ENCODE measurements at regions not wholly inside any gene's neighbourhood (a gene's known extent, or its start where the extent isn't known, plus 50 kb on each side); places are given as distances from the start of the nearest gene placed in this dataset.
"Not testable (repeated sequence)": the region's sequence is repeated elsewhere in the genome, so short reads cannot be mapped to it uniquely, and the experiment has no call there.

- Mint-ChIP-seq H3K4me1 (ENCODE audit: low read depth) (no peaks in the 10 kb centered on the region), H3K27me3 (ENCODE audit: low read depth) (no peaks in the 10 kb centered on the region), H3K27ac (no peak overlapping the region), H3K4me3 (no peak overlapping the region), H3K36me3 (ENCODE audit: insufficient read depth in 2 of 2) (no peaks in the 10 kb centered on the region), H3K9me3 (peaks cover 3 to 4% of the 10 kb centered on the region in 2 donors)
- ATAC-seq (replicated peaks in 1 of 2), result no peak
- DNase-seq, result no peak
Measured at GRCh38 chr3:159390656-159391212, 588.9 kb downstream of the MFSD1 start.

- not testable (repeated sequence) for H3K27ac Mint-ChIP-seq; H3K4me3 Mint-ChIP-seq; H3K27me3 Mint-ChIP-seq (ENCODE audit: low read depth); H3K4me1 Mint-ChIP-seq (ENCODE audit: low read depth); DNase-seq; H3K9me3 Mint-ChIP-seq; ATAC-seq (replicated peaks in 1 of 2); H3K36me3 Mint-ChIP-seq (ENCODE audit: insufficient read depth in 2 of 2)
Measured at GRCh38 chr3:159397683-159398082, 591.0 kb upstream of the IL12A start.

- Mint-ChIP-seq H3K27ac (no peak overlapping the region), H3K9me3 (peaks cover 6% of the 10 kb centered on the region in 2 donors), H3K4me3 (no peak overlapping the region), H3K36me3 (ENCODE audit: insufficient read depth in 2 of 2) (peaks cover 2 to 4% of the 10 kb centered on the region in 2 donors), H3K4me1 (ENCODE audit: low read depth) (no peaks in the 10 kb centered on the region), H3K27me3 (ENCODE audit: low read depth) (no peaks in the 10 kb centered on the region)
- ATAC-seq (replicated peaks in 1 of 2), result no peak
- no peak for DNase-seq
Measured at GRCh38 chr3:159401069-159401468, 587.6 kb upstream of the IL12A start.

GRCh38 chr3:159409711-159410110, 578.9 kb upstream of the IL12A start:
- not testable (repeated sequence) for DNase-seq; H3K36me3 Mint-ChIP-seq (ENCODE audit: insufficient read depth in 2 of 2); H3K27me3 Mint-ChIP-seq (ENCODE audit: low read depth); H3K4me3 Mint-ChIP-seq; H3K27ac Mint-ChIP-seq; H3K4me1 Mint-ChIP-seq (ENCODE audit: low read depth); ATAC-seq (replicated peaks in 1 of 2)
- peaks cover 14 to 24% of the 10 kb centered on the region in 2 donors for H3K9me3 Mint-ChIP-seq

- peaks cover 11 to 12% of the 10 kb centered on the region in 2 donors for H3K9me3 Mint-ChIP-seq
- H3K27ac Mint-ChIP-seq, result no peak overlapping the region
- no peak overlapping the region for H3K4me3 Mint-ChIP-seq
- no peaks in the 10 kb centered on the region for H3K4me1 Mint-ChIP-seq (ENCODE audit: low read depth)
- H3K27me3 Mint-ChIP-seq (ENCODE audit: low read depth), result no peaks in the 10 kb centered on the region
- ATAC-seq (replicated peaks in 1 of 2) (no peak), DNase-seq (no peak)
- peaks cover 0 to 5% of the 10 kb centered on the region in 2 donors for H3K36me3 Mint-ChIP-seq (ENCODE audit: insufficient read depth in 2 of 2)
Measured at GRCh38 chr3:159413319-159413718, 575.3 kb upstream of the IL12A start.

- ATAC-seq (replicated peaks in 1 of 2) (no peak), DNase-seq (no peak)
- Mint-ChIP-seq H3K9me3 (peaks cover 0 to 3% of the 10 kb centered on the region in 2 donors), H3K27ac (no peak overlapping the region), H3K4me1 (ENCODE audit: low read depth) (no peaks in the 10 kb centered on the region), H3K4me3 (no peak overlapping the region), H3K27me3 (ENCODE audit: low read depth) (no peaks in the 10 kb centered on the region), H3K36me3 (ENCODE audit: insufficient read depth in 2 of 2) (no peaks in the 10 kb centered on the region)
Measured at GRCh38 chr3:159416856-159417255, 571.8 kb upstream of the IL12A start.

GRCh38 chr3:159417761-159418160, 570.9 kb upstream of the IL12A start:
- peaks cover under 1 to 3% of the 10 kb centered on the region in 2 donors for H3K9me3 Mint-ChIP-seq
- no peak overlapping the region for H3K27ac Mint-ChIP-seq
- no peak for DNase-seq
- H3K27me3 Mint-ChIP-seq (ENCODE audit: low read depth), result no peaks in the 10 kb centered on the region
- peaks cover 0 to under 1% of the 10 kb centered on the region in 2 donors for H3K36me3 Mint-ChIP-seq (ENCODE audit: insufficient read depth in 2 of 2)
- no peaks in the 10 kb centered on the region for H3K4me1 Mint-ChIP-seq (ENCODE audit: low read depth)
- ATAC-seq (replicated peaks in 1 of 2), result no peak
- H3K4me3 Mint-ChIP-seq, result no peak overlapping the region

GRCh38 chr3:159418571-159419526, 569.8 kb upstream of the IL12A start:
- ATAC-seq (replicated peaks in 1 of 2) (no peak), DNase-seq (no peak)
- H3K9me3 Mint-ChIP-seq, result peaks cover 0 to 2% of the 10 kb centered on the region in 2 donors
- H3K4me1 Mint-ChIP-seq (ENCODE audit: low read depth), result no peaks in the 10 kb centered on the region
- no peak overlapping the region for H3K4me3 Mint-ChIP-seq
- H3K27ac Mint-ChIP-seq, result no peak overlapping the region
- no peaks in the 10 kb centered on the region for H3K27me3 Mint-ChIP-seq (ENCODE audit: low read depth)
- peaks cover 0 to 2% of the 10 kb centered on the region in 2 donors for H3K36me3 Mint-ChIP-seq (ENCODE audit: insufficient read depth in 2 of 2)

GRCh38 chr3:159429702-159430101, 558.9 kb upstream of the IL12A start:
- Mint-ChIP-seq H3K27me3 (ENCODE audit: low read depth) (no peaks in the 10 kb centered on the region), H3K4me3 (no peak overlapping the region), H3K36me3 (ENCODE audit: insufficient read depth in 2 of 2) (no peaks in the 10 kb centered on the region), H3K4me1 (ENCODE audit: low read depth) (no peaks in the 10 kb centered on the region), H3K9me3 (peaks cover 2 to 5% of the 10 kb centered on the region in 2 donors), H3K27ac (no peak overlapping the region)
- DNase-seq (no peak), ATAC-seq (replicated peaks in 1 of 2) (no peak)

- Mint-ChIP-seq H3K4me1 (ENCODE audit: low read depth) (no peaks in the 10 kb centered on the region), H3K27me3 (ENCODE audit: low read depth) (no peaks in the 10 kb centered on the region), H3K36me3 (ENCODE audit: insufficient read depth in 2 of 2) (no peaks in the 10 kb centered on the region), H3K27ac (no peak overlapping the region), H3K9me3 (peaks cover 0 to 2% of the 10 kb centered on the region in 2 donors), H3K4me3 (no peak overlapping the region)
- ATAC-seq (replicated peaks in 1 of 2) (no peak), DNase-seq (no peak)
Measured at GRCh38 chr3:159432682-159433340, 555.8 kb upstream of the IL12A start.

GRCh38 chr3:159439346-159439745, 549.3 kb upstream of the IL12A start:
- DNase-seq (no peak), ATAC-seq (replicated peaks in 1 of 2) (no peak)
- H3K27ac Mint-ChIP-seq, result no peak overlapping the region
- H3K27me3 Mint-ChIP-seq (ENCODE audit: low read depth), result no peaks in the 10 kb centered on the region
- H3K4me3 Mint-ChIP-seq, result no peak overlapping the region
- H3K36me3 Mint-ChIP-seq (ENCODE audit: insufficient read depth in 2 of 2), result no peaks in the 10 kb centered on the region
- no peaks in the 10 kb centered on the region for H3K4me1 Mint-ChIP-seq (ENCODE audit: low read depth)
- H3K9me3 Mint-ChIP-seq, result peaks cover 7% of the 10 kb centered on the region in 2 donors

GRCh38 chr3:159441279-159441678, 547.4 kb upstream of the IL12A start:
- Mint-ChIP-seq H3K27me3 (ENCODE audit: low read depth) (no peaks in the 10 kb centered on the region), H3K9me3 (peaks cover 7% of the 10 kb centered on the region in 2 donors), H3K27ac (no peak overlapping the region), H3K4me1 (ENCODE audit: low read depth) (no peaks in the 10 kb centered on the region), H3K36me3 (ENCODE audit: insufficient read depth in 2 of 2) (no peaks in the 10 kb centered on the region), H3K4me3 (no peak overlapping the region)
- no peak for ATAC-seq (replicated peaks in 1 of 2)
- DNase-seq, result no peak

- no peak for ATAC-seq (replicated peaks in 1 of 2)
- Mint-ChIP-seq H3K4me1 (ENCODE audit: low read depth) (no peaks in the 10 kb centered on the region), H3K36me3 (ENCODE audit: insufficient read depth in 2 of 2) (no peaks in the 10 kb centered on the region), H3K4me3 (no peak overlapping the region), H3K9me3 (peaks cover 7% of the 10 kb centered on the region in 2 donors), H3K27me3 (ENCODE audit: low read depth) (no peaks in the 10 kb centered on the region), H3K27ac (no peak overlapping the region)
- no peak for DNase-seq
Measured at GRCh38 chr3:159443266-159443665, 545.4 kb upstream of the IL12A start.

Data from activated T-cell treated with anti-CD3 and anti-CD28 coated beads, Interleukin-2, amount 50 U/mL, for 72 hours (primary cell).